Small intestine (tissue), 7 donors: ENCODE measurements at regions not wholly inside any gene's neighbourhood (a gene's known extent, or its start where the extent isn't known, plus 50 kb on each side); places are given as distances from the start of the nearest gene placed in this dataset.

Source experiments
- DNase-seq, 2 donors: peaks; one replicate each; pipeline versions ENCODE4 v3.0.0 to v3.0.0-alpha.2; 2013
- FAIRE-seq: peaks from 2 replicates; lab custom pipeline; 2012; peaks lifted over from hg19 to GRCh38; lab: Jason Lieb, UNC
- H3K27ac ChIP-seq, 3 donors: one replicate each; pipeline ENCODE4 v1.5.1; 2013; ENCODE audit warnings: low read length in 2 of 3, mild to moderate bottlenecking in 2 of 3, control low read depth in 1 of 3, inconsistent platforms in 1 of 3, low read depth in 1 of 3, moderate library complexity in 1 of 3
- H3K27me3 ChIP-seq, 3 donors: one replicate each; pipeline ENCODE4 v1.6.1; 2013; ENCODE audit warnings: low read length in 3 of 3, inconsistent platforms in 1 of 3; ENCODE audit not compliant: control insufficient read depth in 3 of 3, insufficient read depth in 3 of 3
- H3K36me3 ChIP-seq, 3 donors: one replicate each; pipeline ENCODE4 v1.6.1; 2013; ENCODE audit warnings: low read length in 3 of 3, inconsistent platforms in 1 of 3, low read depth in 1 of 3, mild to moderate bottlenecking in 1 of 3, moderate library complexity in 1 of 3; ENCODE audit not compliant: control insufficient read depth in 3 of 3, insufficient read depth in 2 of 3
- H3K4me1 ChIP-seq, 3 donors: one replicate each; pipeline ENCODE4 v1.6.1; 2013; ENCODE audit warnings: low read length in 2 of 3, inconsistent platforms in 1 of 3, low read depth in 1 of 3, mild to moderate bottlenecking in 1 of 3, moderate library complexity in 1 of 3; ENCODE audit not compliant: control insufficient read depth in 3 of 3, insufficient read depth in 2 of 3
- H3K4me3 ChIP-seq, 3 donors: one replicate each; pipeline ENCODE4 v1.5.1; 2013; ENCODE audit warnings: low read length in 3 of 3, control low read depth in 1 of 3, inconsistent platforms in 1 of 3, low read depth in 1 of 3, mild to moderate bottlenecking in 1 of 3, moderate library complexity in 1 of 3
- H3K9me3 ChIP-seq, 2 donors: one replicate each; pipeline ENCODE4 v1.6.1; 2013; ENCODE audit warnings: low read depth in 1 of 2, low read length in 1 of 2; ENCODE audit not compliant: control insufficient read depth in 2 of 2, insufficient read depth in 1 of 2
- WGBS, 3 donors: extraction: QIAGEN DNeasy Blood & Tissue Kit; methylation state at CpG; one replicate each; pipeline ENCODE4 v1.1.7; 2013; 5-methylcytosine and 5-hydroxymethylcytosine counted together
- donor health status: healthy with polysubstance abuse.
- donor health status: control.
- donor health status: control.
- donor health status: Bipolar disorder and iron deficiency.
- donor health status: healthy.

DNA sequence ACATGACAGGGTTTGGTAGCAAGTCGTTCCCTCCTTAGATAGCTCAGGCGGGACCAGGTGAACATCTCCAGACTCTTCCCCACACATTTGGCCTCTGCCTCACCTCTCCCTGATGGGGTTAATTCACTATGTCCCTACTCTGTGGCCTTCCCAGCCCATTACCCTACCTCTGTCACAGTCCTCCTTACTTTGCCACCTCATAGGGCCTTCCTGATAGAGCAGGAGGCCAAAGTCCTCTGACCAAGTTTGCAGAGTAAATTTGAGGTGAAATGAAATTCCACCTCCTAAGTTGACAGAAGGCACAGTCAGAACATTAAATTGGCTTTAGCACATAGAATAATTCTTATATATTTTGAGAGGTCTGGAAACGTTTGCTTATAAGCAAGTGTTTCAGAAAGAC is 53.1 kb upstream of the ARMC2 start:
- Histone ChIP-seq H3K27me3 (no peaks in the 10 kb centered on the region), H3K27ac (no peak overlapping the region), H3K36me3 (no peaks in the 10 kb centered on the region), H3K4me3 (no peak overlapping the region), H3K9me3 (peaks cover 0 to 3% of the 10 kb centered on the region in 2 donors), H3K4me1 (peaks cover 2 to 40% (median 4%) of the 10 kb centered on the region in 3 donors)
- FAIRE-seq (no peak), DNase-seq (peak; percentile 44 to 48)
- WGBS, 3 donors, result 62 to 77% (median 75%) methylated on average over 3 of the region's 3 CpGs

DNA sequence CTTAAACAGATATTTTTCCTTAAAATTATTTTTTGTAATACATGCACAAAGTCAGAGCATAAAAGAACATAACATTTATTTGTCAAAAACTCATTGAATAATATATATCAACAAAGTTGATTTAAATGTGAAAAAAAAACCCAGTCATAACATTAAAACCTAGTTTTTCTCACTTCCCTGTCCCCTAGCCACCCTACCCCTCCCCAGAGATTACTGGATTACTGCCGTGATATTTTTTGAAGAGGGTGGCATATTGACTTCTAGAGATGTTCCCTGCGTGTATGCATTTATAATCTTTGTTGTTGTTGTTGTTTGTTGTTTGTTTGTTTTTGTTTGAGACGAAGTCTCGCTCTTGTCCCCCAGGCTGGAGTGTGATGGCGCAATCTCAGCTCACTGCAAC is 52.4 kb upstream of the ARMC2 start:
- H3K4me1 ChIP-seq, result peaks cover 2 to 40% (median 4%) of the 10 kb centered on the region in 3 donors
- no peak for DNase-seq
- no peaks in the 10 kb centered on the region for H3K27me3 ChIP-seq
- no peak for FAIRE-seq
- no peak overlapping the region for H3K27ac ChIP-seq
- H3K4me3 ChIP-seq, result no peak overlapping the region
- WGBS, 3 donors, result 89 to 94% (median 93%) methylated on average over 5 of the region's 5 CpGs
- no peaks in the 10 kb centered on the region for H3K36me3 ChIP-seq
- H3K9me3 ChIP-seq, result peaks cover 0 to 3% of the 10 kb centered on the region in 2 donors

DNA sequence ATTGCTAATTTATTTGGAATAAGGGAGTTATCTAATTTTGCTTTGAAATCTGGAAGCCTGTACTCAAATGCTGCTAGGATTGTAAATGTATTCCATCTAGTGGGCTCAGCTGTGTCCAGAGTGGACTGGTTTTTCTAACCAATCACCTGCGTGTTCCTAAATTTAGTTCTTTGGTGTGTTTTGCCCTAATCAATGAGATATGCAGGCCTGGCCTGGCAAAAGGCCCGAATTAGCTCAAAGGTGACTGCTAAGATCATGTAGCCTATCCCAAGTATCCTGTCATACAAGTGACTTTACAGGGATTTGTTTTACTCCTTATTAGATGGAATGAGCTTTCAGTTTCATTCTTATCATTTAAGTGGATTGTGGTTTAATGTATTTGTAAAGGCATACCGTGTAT is 51.3 kb upstream of the ARMC2 start:
- FAIRE-seq (no peak), DNase-seq (peak; percentile 26 to 33)
- H3K27ac ChIP-seq, result no peak overlapping the region
- H3K9me3 ChIP-seq, result no peaks in the 10 kb centered on the region
- WGBS, 3 donors, result 16 to 48% (median 24%) methylated on average over 3 of the region's 3 CpGs
- H3K36me3 ChIP-seq, result no peaks in the 10 kb centered on the region
- H3K4me1 ChIP-seq, result peaks cover 2 to 40% (median 4%) of the 10 kb centered on the region in 3 donors
- no peak overlapping the region for H3K4me3 ChIP-seq
- H3K27me3 ChIP-seq, result no peaks in the 10 kb centered on the region

DNA sequence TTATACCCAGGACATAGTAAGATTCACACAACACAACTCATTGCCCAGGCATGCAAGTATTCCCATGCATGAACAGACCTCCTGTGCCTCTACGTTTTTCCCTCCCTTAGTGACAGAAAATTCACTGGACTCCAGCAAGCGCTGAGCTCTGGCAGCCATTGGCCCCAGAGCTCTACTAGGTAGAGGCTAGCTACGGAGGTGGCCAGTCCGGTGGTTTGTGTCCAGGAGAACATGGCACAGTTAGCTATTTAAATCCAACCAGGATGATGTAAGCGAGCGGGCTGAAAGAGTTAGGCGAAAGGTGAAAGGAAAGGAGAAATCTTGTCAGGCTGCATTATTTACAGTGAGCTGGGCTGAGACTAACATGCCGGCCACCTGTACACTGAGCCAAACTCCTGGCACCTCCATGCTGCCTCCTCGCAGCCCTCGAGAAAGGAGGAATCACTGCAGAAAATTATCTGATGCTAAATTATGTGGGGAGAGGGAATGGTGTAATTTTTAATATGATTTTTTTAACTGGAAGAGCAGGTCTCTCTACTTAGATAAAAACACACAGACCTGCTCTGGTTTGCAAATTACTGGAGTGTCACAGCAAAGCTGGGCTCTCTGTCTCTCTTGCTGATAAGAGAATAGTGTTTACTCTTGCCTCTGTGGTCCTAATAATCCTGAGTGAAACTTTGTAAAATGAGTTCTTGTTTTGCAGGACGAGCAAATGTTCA is 50.1 kb upstream of the ARMC2 start:
- 76 to 77% (median 76%) methylated on average over 11 of the region's 11 CpGs for WGBS, 3 donors
- no peak overlapping the region for H3K27ac ChIP-seq
- peaks cover 2 to 40% (median 4%) of the 10 kb centered on the region in 3 donors for H3K4me1 ChIP-seq

More for the DNA sequence above, 50.1 kb upstream of the ARMC2 start:
- H3K4me3 ChIP-seq, result no peak overlapping the region
- no peaks in the 10 kb centered on the region for H3K27me3 ChIP-seq
- no peak for FAIRE-seq
- H3K36me3 ChIP-seq, result no peaks in the 10 kb centered on the region
- no peaks in the 10 kb centered on the region for H3K9me3 ChIP-seq
- peak in 1 of 2 donors; percentile 14 for DNase-seq
